MM.1S (cell line): ENCODE measurements at regions not wholly inside any gene's neighbourhood (a gene's known extent, or its start where the extent isn't known, plus 50 kb on each side); places are given as distances from the start of the nearest gene placed in this dataset.

Experiments used
- DNase-seq: peaks from one replicate; pipeline ENCODE4 v3.0.0-alpha.2; 2015
- H2AFZ ChIP-seq: fragments of 300-600 bp; sonication (generic); 2 replicates; pipeline ENCODE4 v1.6.0; 2016; ENCODE audit warnings: antibody characterized with exemption, low read length
- H3F3A ChIP-seq: fragments of 300-600 bp; sonication (generic); 2 replicates; pipeline ENCODE4 v1.6.1; 2016; ENCODE audit warnings: mild to moderate bottlenecking, antibody characterized with exemption, low read length, moderate library complexity, mixed read lengths; ENCODE audit not compliant: insufficient read depth
- H3K27ac ChIP-seq: fragments of 300-600 bp; sonication (generic); 2 replicates; pipeline ENCODE4 v1.5.1; 2016; ENCODE audit warnings: mild to moderate bottlenecking, low read length
- H3K27me3 ChIP-seq: fragments of 300-600 bp; sonication (generic); replicated peaks from 2 replicates; pipeline ENCODE4 v1.6.0; 2016; ENCODE audit warnings: low read length; ENCODE audit not compliant: insufficient read depth
- H3K36me3 ChIP-seq: fragments of 300-600 bp; sonication (generic); replicated peaks from 2 replicates; pipeline ENCODE4 v1.6.1; 2016; ENCODE audit warnings: mild to moderate bottlenecking, low read length, mixed read lengths; ENCODE audit not compliant: insufficient read depth
- H3K4me1 ChIP-seq: fragments of 300-600 bp; sonication (generic); 2 replicates; pipeline ENCODE4 v1.6.1; 2016; ENCODE audit warnings: low read length, mixed read lengths
- H3K4me2 ChIP-seq: fragments of 300-600 bp; sonication (generic); 2 replicates; pipeline ENCODE4 v1.6.0; 2016; ENCODE audit warnings: low read depth, low read length
- H3K4me3 ChIP-seq: fragments of 300-600 bp; sonication (generic); 2 replicates; pipeline ENCODE4 v1.5.1; 2016; ENCODE audit warnings: low read length, mixed read lengths
- H3K79me2 ChIP-seq: fragments of 300-600 bp; sonication (generic); 2 replicates; pipeline ENCODE4 v1.6.1; 2016; ENCODE audit warnings: mixed run types, low read length, mixed read lengths
- H3K9ac ChIP-seq: fragments of 300-600 bp; sonication (generic); 2 replicates; pipeline ENCODE4 v1.6.1; 2016; ENCODE audit warnings: low read length, mixed read lengths
- H3K9me2 ChIP-seq: fragments of 300-600 bp; sonication (generic); replicated peaks from 2 replicates; pipeline ENCODE4 v1.6.1; 2016; ENCODE audit warnings: mild to moderate bottlenecking, low read length, mixed read lengths; ENCODE audit not compliant: insufficient read depth
- H3K9me3 ChIP-seq: fragments of 300-600 bp; sonication (generic); replicated peaks from 2 replicates; pipeline ENCODE4 v1.6.1; 2016; ENCODE audit warnings: mild to moderate bottlenecking, low read length, mixed read lengths; ENCODE audit not compliant: insufficient read depth
- H4K20me1 ChIP-seq: fragments of 300-600 bp; sonication (generic); 2 replicates; pipeline ENCODE4 v1.6.1; 2016; ENCODE audit warnings: mild to moderate bottlenecking, low read length, moderate library complexity, mixed read lengths; ENCODE audit not compliant: insufficient read depth
- CTCF ChIP-seq: fragments of 300-600 bp; sonication (generic); IDR thresholded peaks from 2 replicates; pipeline ENCODE4 v1.5.1; 2016; ENCODE audit warnings: antibody characterized with exemption, low read length, mixed read lengths
- EZH2 ChIP-seq: fragments of 300-600 bp; sonication (generic); optimal IDR thresholded peaks from 2 replicates; pipeline ENCODE3; 2017; ENCODE audit warnings: low read depth, mild to moderate bottlenecking, antibody characterized with exemption, low read length, mixed read lengths
- EZH2phosphoT487 ChIP-seq: fragments of 300-600 bp; sonication (generic); IDR thresholded peaks from 2 replicates; pipeline ENCODE4 v1.6.1; 2018; ENCODE audit warnings: antibody characterized with exemption, low read length

GRCh38 chr14:71264260-71264659, 357.0 kb downstream of the PCNX1 start:
- Histone ChIP-seq H3K9me3 (no peaks in the 10 kb centered on the region), H3K4me3 (no peak overlapping the region), H3K27ac (no peak overlapping the region), H3K9ac (no peak overlapping the region), H4K20me1 (no peaks in the 10 kb centered on the region), H3K4me2 (no peak overlapping the region), H3K4me1 (peaks cover 8% of the 10 kb centered on the region), H3K27me3 (no peaks in the 10 kb centered on the region), H3F3A (no peaks in the 10 kb centered on the region), H3K9me2 (no peaks in the 10 kb centered on the region), H3K36me3 (no peaks in the 10 kb centered on the region), H3K79me2 (no peaks in the 10 kb centered on the region), H2AFZ (no peak overlapping the region)
- TF ChIP-seq EZH2, result no peak
- TF ChIP-seq EZH2phosphoT487, result no peak
- TF ChIP-seq CTCF, result no peak
- DNase-seq, result no peak

- DNase-seq, result no peak
- Histone ChIP-seq H3K9me2 (no peaks in the 10 kb centered on the region), H3K36me3 (no peaks in the 10 kb centered on the region), H3K4me2 (peak overlapping the region; percentile 69; the same call in 1 of the 2 replicates), H3K9me3 (no peaks in the 10 kb centered on the region), H3K27me3 (no peaks in the 10 kb centered on the region), H2AFZ (no peak overlapping the region; the same call in 1 of the 2 replicates), H3K4me1 (peaks cover 8% of the 10 kb centered on the region), H3F3A (no peaks in the 10 kb centered on the region), H3K79me2 (no peaks in the 10 kb centered on the region), H3K4me3 (0 out of 2 replicates have a peak overlapping the region, but pooled peaks have one; percentile 17), H4K20me1 (no peaks in the 10 kb centered on the region), H3K27ac (no peak overlapping the region; the same call in 1 of the 2 replicates), H3K9ac (no peak overlapping the region)
- TF ChIP-seq EZH2 (no peak), CTCF (no peak), EZH2phosphoT487 (no peak)
Observed at GRCh38 chr14:71267007-71267513, 359.8 kb downstream of the PCNX1 start.

GRCh38 chr14:71267691-71268090, 360.4 kb downstream of the PCNX1 start:
- Histone ChIP-seq H3K79me2 (no peaks in the 10 kb centered on the region), H3K36me3 (no peaks in the 10 kb centered on the region), H3K4me2 (peak overlapping the region; percentile 69; the same call in 1 of the 2 replicates), H3K27ac (no peak overlapping the region; the same call in 1 of the 2 replicates), H4K20me1 (no peaks in the 10 kb centered on the region), H3K9me3 (no peaks in the 10 kb centered on the region), H3F3A (no peaks in the 10 kb centered on the region), H2AFZ (no peak overlapping the region; the same call in 1 of the 2 replicates), H3K9me2 (no peaks in the 10 kb centered on the region), H3K4me3 (0 out of 2 replicates have a peak overlapping the region, but pooled peaks have one; percentile 17), H3K4me1 (peaks cover 8% of the 10 kb centered on the region), H3K27me3 (no peaks in the 10 kb centered on the region), H3K9ac (no peak overlapping the region)
- DNase-seq, result peak; percentile 18
- TF ChIP-seq EZH2 (no peak), EZH2phosphoT487 (no peak), CTCF (no peak)
